ENCODE measurements at regions not wholly inside any gene's neighbourhood (a gene's known extent, or its start where the extent isn't known, plus 50 kb on each side); places are given as distances from the start of the nearest gene placed in this dataset.

GRCh38 chr9:27864644-27865438 lies 291.6 kb upstream of the C9orf72 start:
- no peak for TF ChIP-seq MXI1 (IDR thresholded peaks at IDR 0.05; ENCODE audit: borderline replicate concordance, low read depth, low read length)
- no peak for TF ChIP-seq ZBTB1 (CRISPR knock-in tag; IDR thresholded peaks at IDR 0.05; ENCODE audit: borderline replicate concordance)
- TF ChIP-seq HES4 (CRISPR knock-in tag; IDR thresholded peaks at IDR 0.05; ENCODE audit: borderline replicate concordance): no peak
- TF ChIP-seq EP300 (IDR thresholded peaks at IDR 0.05; ENCODE audit: low read depth in 2 of 2, low read length in 2 of 2): no peak
- TF ChIP-seq EP300 (CRISPR knock-in tag; IDR thresholded peaks at IDR 0.05; ENCODE audit: borderline replicate concordance): no peak
- TF ChIP-seq BHLHE40 (IDR thresholded peaks at IDR 0.05; ENCODE audit: low read length): no peak
- TF ChIP-seq ZNF644 (CRISPR knock-in tag; IDR thresholded peaks at IDR 0.05; ENCODE audit: low read depth): no peak
